ENCODE measurements at regions not wholly inside any gene's neighbourhood (a gene's known extent, or its start where the extent isn't known, plus 50 kb on each side); places are given as distances from the start of the nearest gene placed in this dataset.

GRCh38 chrX:73965833-73966232, 113.3 kb upstream of the XIST start:
- H3K27me3 Mint-ChIP-seq, result no peaks in the 10 kb centered on the region
- no peaks in the 10 kb centered on the region for H3K9me3 Mint-ChIP-seq
- no peak for DNase-seq
- TF ChIP-seq CTCF (IDR thresholded peaks at IDR 0.05), result no peak
- H3K36me3 Mint-ChIP-seq (ENCODE audit: low read depth), result peaks cover 45% of the 10 kb centered on the region
- H3K27ac ChIP-seq (ENCODE audit: low read depth in 1 of 2, low read length in 2 of 2), result peak overlapping the region in 1 of 2 donors; percentile 10
- peaks cover 6% of the 10 kb centered on the region for H3K4me1 ChIP-seq (ENCODE audit: insufficient read depth, low read length)
- peak overlapping the region; percentile 53 for H3K27ac Mint-ChIP-seq
- peaks cover 40% of the 10 kb centered on the region for H3K4me1 Mint-ChIP-seq (ENCODE audit: low read depth)
- ChIA-PET CTCF (no interaction called here), POLR2A (no interaction called here)
- no peak overlapping the region for H3K4me3 Mint-ChIP-seq
- H3K36me3 ChIP-seq (ENCODE audit: insufficient read depth, low read length), result no peaks in the 10 kb centered on the region
- intact Hi-C loops (cut with DNase I, micrococcal nuclease), result no loop called here
- H3K4me3 ChIP-seq (ENCODE audit: low read length), result no peak overlapping the region
- no peaks in the 10 kb centered on the region for H3K27me3 ChIP-seq (ENCODE audit: control insufficient read depth in 1 of 2, insufficient read depth in 2 of 2, low read length in 2 of 2)
- no peaks in the 10 kb centered on the region for H3K9me3 ChIP-seq (ENCODE audit: control insufficient read depth in 1 of 2, insufficient read depth in 1 of 2, low read length in 2 of 2)
- ATAC-seq (ENCODE audit: poor library complexity), result no peak

- H3K27ac ChIP-seq (ENCODE audit: low read depth in 1 of 2, low read length in 2 of 2), result no peak overlapping the region
- intact Hi-C loops (cut with DNase I, micrococcal nuclease), result no loop called here
- Mint-ChIP-seq H3K36me3 (ENCODE audit: low read depth) (peaks cover 44% of the 10 kb centered on the region), H3K9me3 (no peaks in the 10 kb centered on the region), H3K4me3 (no peak overlapping the region), H3K27ac (peak overlapping the region; percentile 61), H3K27me3 (no peaks in the 10 kb centered on the region), H3K4me1 (ENCODE audit: low read depth) (peaks cover 53% of the 10 kb centered on the region)
- ATAC-seq (ENCODE audit: poor library complexity) (no peak), DNase-seq (no peak)
- no peak for TF ChIP-seq CTCF (IDR thresholded peaks at IDR 0.05)
- ChIA-PET CTCF (no interaction called here), POLR2A (no interaction called here)
- no peaks in the 10 kb centered on the region for H3K36me3 ChIP-seq (ENCODE audit: insufficient read depth, low read length)
- peaks cover 6% of the 10 kb centered on the region for H3K4me1 ChIP-seq (ENCODE audit: insufficient read depth, low read length)
- H3K27me3 ChIP-seq (ENCODE audit: control insufficient read depth in 1 of 2, insufficient read depth in 2 of 2, low read length in 2 of 2), result no peaks in the 10 kb centered on the region
- H3K4me3 ChIP-seq (ENCODE audit: low read length), result no peak overlapping the region
- no peaks in the 10 kb centered on the region for H3K9me3 ChIP-seq (ENCODE audit: control insufficient read depth in 1 of 2, insufficient read depth in 1 of 2, low read length in 2 of 2)
These were observed 112.1 kb upstream of the XIST start for GRCh38 chrX:73964579-73964978.

- CTCF ChIA-PET, result no interaction called here
- Mint-ChIP-seq H3K4me1 (ENCODE audit: low read depth) (peaks cover 59% of the 10 kb centered on the region), H3K27ac (peak overlapping the region; percentile 61), H3K27me3 (no peaks in the 10 kb centered on the region), H3K4me3 (no peak overlapping the region), H3K9me3 (no peaks in the 10 kb centered on the region), H3K36me3 (ENCODE audit: low read depth) (peaks cover 41% of the 10 kb centered on the region)
- Histone ChIP-seq H3K9me3 (ENCODE audit: control insufficient read depth in 1 of 2, insufficient read depth in 1 of 2, low read length in 2 of 2) (no peaks in the 10 kb centered on the region), H3K27me3 (ENCODE audit: control insufficient read depth in 1 of 2, insufficient read depth in 2 of 2, low read length in 2 of 2) (no peaks in the 10 kb centered on the region), H3K36me3 (ENCODE audit: insufficient read depth, low read length) (no peaks in the 10 kb centered on the region), H3K4me3 (ENCODE audit: low read length) (no peak overlapping the region), H3K4me1 (ENCODE audit: insufficient read depth, low read length) (peaks cover 6% of the 10 kb centered on the region), H3K27ac (ENCODE audit: low read depth in 1 of 2, low read length in 2 of 2) (no peak overlapping the region)
- POLR2A ChIA-PET, result no interaction called here
- no peak for TF ChIP-seq CTCF (IDR thresholded peaks at IDR 0.05)
- ATAC-seq (ENCODE audit: poor library complexity), result no peak
- no peak for DNase-seq
- intact Hi-C loops (cut with DNase I, micrococcal nuclease), result no loop called here
These were observed 111.2 kb upstream of the XIST start for GRCh38 chrX:73963682-73964081.
